ENCODE measurements at regions not wholly inside any gene's neighbourhood (a gene's known extent, or its start where the extent isn't known, plus 50 kb on each side); places are given as distances from the start of the nearest gene placed in this dataset. TPM values are rescaled to one million over a fixed set of nuclear protein-coding genes. Genes with fewer than 3 reads are reported as not detected.
"Not testable (repeated sequence)": the region's sequence is repeated elsewhere in the genome, so short reads cannot be mapped to it uniquely, and the experiment has no call there.

- DNase-seq, result no peak
Measured at GRCh38 chr10:113495553-113495952, 57.3 kb upstream of the HABP2 start.

GRCh38 chr10:113496111-113497109 lies 56.4 kb upstream of the HABP2 start:
- DNase-seq, result peak; percentile 95

GRCh38 chr10:113497198-113497597 lies 55.7 kb upstream of the HABP2 start:
- no peak for DNase-seq

DNA sequence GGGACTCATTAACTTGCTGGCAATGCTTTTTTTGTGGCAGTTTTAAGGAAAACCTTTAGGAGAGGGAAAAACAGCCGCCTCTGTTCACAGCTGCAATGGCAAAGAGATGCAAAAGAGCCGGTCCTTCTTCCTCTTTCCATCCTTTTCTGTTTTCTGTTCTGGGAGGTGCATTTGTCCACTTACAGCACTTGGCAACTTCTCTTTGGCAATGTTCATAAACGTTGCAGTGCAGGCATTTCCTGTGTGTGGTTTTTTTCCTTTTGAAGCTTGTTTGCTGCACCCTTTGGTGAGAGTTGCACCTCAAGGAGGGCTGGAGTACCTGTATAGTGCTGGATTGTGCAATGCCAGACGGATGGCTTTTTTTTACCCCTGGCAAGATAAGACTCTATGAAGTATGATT lies 53.9 kb upstream of the HABP2 start:
- DNase-seq, result peak; percentile 90

- DNase-seq, result no peak
Measured at GRCh38 chr10:113499806-113500205, 53.0 kb upstream of the HABP2 start.

- not testable (repeated sequence) for DNase-seq
Measured at GRCh38 chr10:113501031-113501430, 51.8 kb upstream of the HABP2 start.

Small RNA genes lying in the stretch of these regions (small RNA-seq; reads per million reads assigned to genes)
- gene RNU7-165P (ENCODE audit: low replicate concordance), result not detected
